Nephron (organoid): ENCODE measurements at regions not wholly inside any gene's neighbourhood (a gene's known extent, or its start where the extent isn't known, plus 50 kb on each side); places are given as distances from the start of the nearest gene placed in this dataset.

ENCODE experiments used
- H3K27ac Mint-ChIP-seq, 3 experiments: 2 replicates each; pipeline ENCODE4 v1.8.0; 2020; ENCODE audit warnings: mixed read lengths in 3 of 3, mild to moderate bottlenecking in 2 of 3, moderate library complexity in 1 of 3
- H3K27me3 Mint-ChIP-seq: 2 replicates; pipeline ENCODE4 v1.8.0; 2021; ENCODE audit warnings: low read depth, mild to moderate bottlenecking, moderate library complexity, mixed read lengths
- H3K36me3 Mint-ChIP-seq: 2 replicates; pipeline ENCODE4 v1.8.0; 2020; ENCODE audit warnings: low read depth, mixed read lengths
- H3K4me1 Mint-ChIP-seq: 2 replicates; pipeline ENCODE4 v1.8.0; 2020; ENCODE audit warnings: mixed read lengths
- H3K4me3 Mint-ChIP-seq, 3 experiments: 2 replicates each; pipeline ENCODE4 v1.8.0; 2020; ENCODE audit warnings: mild to moderate bottlenecking in 3 of 3, mixed read lengths in 3 of 3, moderate library complexity in 2 of 3
- H3K9me3 Mint-ChIP-seq: 2 replicates; pipeline ENCODE4 v1.8.0; 2020; ENCODE audit warnings: mixed read lengths
- CTCF ChIP-seq, 3 experiments: fragments of 200-600 bp; sonication (generic); IDR thresholded peaks; one replicate each; pipeline ENCODE4 v1.5.0; 2021; ENCODE audit warnings: antibody characterized with exemption in 3 of 3; ENCODE audit not compliant: unreplicated experiment in 3 of 3

- Mint-ChIP-seq H3K27me3 (no peaks in the 10 kb centered on the region), H3K4me1 (no peaks in the 10 kb centered on the region), H3K27ac (no peak overlapping the region), H3K4me3 (no peak overlapping the region), H3K36me3 (no peaks in the 10 kb centered on the region), H3K9me3 (no peaks in the 10 kb centered on the region)
- TF ChIP-seq CTCF (IDR thresholded peaks at IDR 0.05; ENCODE audit: unreplicated experiment in 3 of 3): no peak
These were observed 73.9 kb upstream of the TNFSF4 start for GRCh38 chr1:173280899-173281660.

GRCh38 chr1:173285048-173285447 is 77.9 kb upstream of the TNFSF4 start:
- Mint-ChIP-seq H3K4me1 (no peaks in the 10 kb centered on the region), H3K36me3 (no peaks in the 10 kb centered on the region), H3K27ac (no peak overlapping the region), H3K9me3 (no peaks in the 10 kb centered on the region), H3K4me3 (no peak overlapping the region), H3K27me3 (no peaks in the 10 kb centered on the region)
- TF ChIP-seq CTCF (IDR thresholded peaks at IDR 0.05; ENCODE audit: unreplicated experiment in 3 of 3): no peak

DNA sequence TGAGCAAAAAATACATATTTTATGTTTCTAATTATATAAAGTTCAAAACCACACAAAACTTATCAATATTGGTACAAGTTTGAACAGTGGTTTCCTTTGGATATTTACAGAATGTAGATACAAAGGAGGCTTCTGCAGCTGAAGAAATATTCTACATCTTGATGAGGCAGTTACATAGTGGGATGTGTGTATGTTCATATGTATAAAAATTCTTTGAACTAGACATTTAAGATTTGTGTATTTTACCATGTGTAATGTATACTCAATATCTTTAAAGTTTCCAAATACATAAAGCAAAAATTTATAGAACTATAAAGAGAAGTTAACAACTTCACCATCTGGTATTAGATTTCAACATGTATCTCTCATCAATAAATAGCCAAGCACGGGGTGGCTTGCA is 80.7 kb upstream of the TNFSF4 start:
- TF ChIP-seq CTCF (IDR thresholded peaks at IDR 0.05; ENCODE audit: unreplicated experiment in 3 of 3): no peak
- Mint-ChIP-seq H3K27ac (no peak overlapping the region), H3K9me3 (no peaks in the 10 kb centered on the region), H3K4me3 (no peak overlapping the region), H3K4me1 (no peaks in the 10 kb centered on the region), H3K27me3 (no peaks in the 10 kb centered on the region), H3K36me3 (no peaks in the 10 kb centered on the region)

GRCh38 chr1:173293756-173294155 is 86.6 kb upstream of the TNFSF4 start:
- TF ChIP-seq CTCF (IDR thresholded peaks at IDR 0.05; ENCODE audit: unreplicated experiment in 3 of 3): no peak
- Mint-ChIP-seq H3K4me3 (no peak overlapping the region), H3K9me3 (no peaks in the 10 kb centered on the region), H3K27me3 (no peaks in the 10 kb centered on the region), H3K27ac (no peak overlapping the region), H3K36me3 (no peaks in the 10 kb centered on the region), H3K4me1 (no peaks in the 10 kb centered on the region)

DNA sequence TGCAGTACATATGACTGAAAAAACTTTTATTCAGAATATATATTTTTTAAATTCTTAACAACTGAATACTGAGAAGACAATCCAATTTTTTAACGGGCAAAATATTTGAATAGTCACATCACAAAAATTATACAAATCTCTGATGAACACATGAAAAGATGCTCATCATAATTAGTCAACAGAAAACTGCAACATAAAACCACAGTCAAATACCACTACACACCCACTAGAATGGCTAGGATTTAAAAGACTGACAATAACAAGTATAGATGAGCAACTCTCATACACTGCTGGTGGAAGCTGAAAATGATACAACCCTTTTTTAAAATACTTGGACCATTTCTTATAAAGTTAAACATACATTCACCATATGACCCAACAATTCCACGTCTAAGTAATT is 87.7 kb upstream of the TNFSF4 start:
- no peak overlapping the region for H3K27ac Mint-ChIP-seq
- no peak for TF ChIP-seq CTCF (IDR thresholded peaks at IDR 0.05; ENCODE audit: unreplicated experiment in 3 of 3)

DNA sequence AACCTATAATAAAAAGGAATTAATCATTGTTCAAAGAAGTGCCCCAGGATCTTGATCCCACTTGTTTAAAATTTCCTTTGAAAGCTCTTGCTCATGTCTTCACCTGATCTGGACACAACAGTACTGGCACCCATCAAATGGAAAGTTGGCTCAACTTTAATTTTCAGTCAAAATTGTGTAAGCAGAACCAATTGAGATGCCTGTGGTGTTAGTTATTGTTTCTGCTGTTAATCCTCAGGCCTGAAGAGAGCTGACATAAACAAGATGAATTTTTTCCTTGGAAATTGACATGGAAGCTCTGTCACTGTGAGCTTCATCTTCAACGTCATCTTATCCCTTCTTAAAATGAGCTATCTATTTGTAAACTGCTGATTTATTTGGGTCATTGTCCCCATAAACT is 88.3 kb upstream of the TNFSF4 start:
- Mint-ChIP-seq H3K4me3 (no peak overlapping the region), H3K27me3 (no peaks in the 10 kb centered on the region), H3K4me1 (no peaks in the 10 kb centered on the region), H3K27ac (no peak overlapping the region), H3K9me3 (no peaks in the 10 kb centered on the region), H3K36me3 (no peaks in the 10 kb centered on the region)
- TF ChIP-seq CTCF (IDR thresholded peaks at IDR 0.05; ENCODE audit: unreplicated experiment in 3 of 3): no peak

More for the DNA sequence above, 87.7 kb upstream of the TNFSF4 start:
- no peaks in the 10 kb centered on the region for H3K4me1 Mint-ChIP-seq
- no peaks in the 10 kb centered on the region for H3K36me3 Mint-ChIP-seq
- no peaks in the 10 kb centered on the region for H3K27me3 Mint-ChIP-seq
- H3K4me3 Mint-ChIP-seq: no peak overlapping the region
- H3K9me3 Mint-ChIP-seq: no peaks in the 10 kb centered on the region
